Pancreas (tissue), 10 donors: ENCODE measurements at regions not wholly inside any gene's neighbourhood (a gene's known extent, or its start where the extent isn't known, plus 50 kb on each side); places are given as distances from the start of the nearest gene placed in this dataset.
A peak's percentile ranks its signal among the peaks of the same experiment; 100 is the strongest.

Experiments used
- ATAC-seq, 4 donors: fragments of 200-7000 bp; cut with Tn5 transposase; one replicate each; pipeline versions ENCODE4 v1.8.0 to v1.9.1; 2020; ENCODE audit warnings: mild to moderate bottlenecking in 4 of 4, moderate library complexity in 4 of 4
- DNase-seq, 6 donors: peaks; one replicate each; pipeline ENCODE4 v3.0.0-alpha.2; 2020
- FAIRE-seq: peaks from 2 replicates; lab custom pipeline; 2012; peaks lifted over from hg19 to GRCh38; lab: Jason Lieb, UNC
- H3K27ac ChIP-seq, 4 donors: fragments of 200-600 bp; sonication (generic); 1 replicate in 3 of 4; 2 replicates in 1 of 4; pipeline versions ENCODE4 v1.5.0 to v1.8.0; 2020
- H3K27me3 ChIP-seq, 4 donors: fragments of 200-600 bp; one replicate each; pipeline ENCODE4 v1.8.0; 2021
- H3K36me3 ChIP-seq, 3 donors: fragments of 200-600 bp; sonication (generic) in 1 of 3; one replicate each; pipeline versions ENCODE4 v1.5.0 to v1.8.0; 2020 to 2021
- H3K4me1 ChIP-seq, 3 donors: fragments of 200-600 bp; one replicate each; pipeline ENCODE4 v1.8.0; 2021
- H3K4me3 ChIP-seq, 4 donors: fragments of 200-600 bp; sonication (generic) in 2 of 4; one replicate each; pipeline versions ENCODE4 v1.5.0 to v1.8.0; 2020 to 2021
- H3K9me3 ChIP-seq, 4 donors: fragments of 200-600 bp; one replicate each; pipeline ENCODE4 v1.8.0; 2021
- WGBS, 2 donors: extraction: QIAGEN DNeasy Blood & Tissue Kit; methylation state at CpG; one replicate each; pipeline ENCODE4 v1.1.7; 2013; 5-methylcytosine and 5-hydroxymethylcytosine counted together
- intact Hi-C, 3 donors: fragments of 100-400 bp; cut with DNase I; formaldehyde crosslinking; loops; one replicate each; pipeline versions ENCODE4 v1.11.1 to v1.14.2; 2022
- TF ChIP-seq, protein P1 (sequence below), 4 donors: fragments of 200-600 bp; sonication (generic) in 3 of 4; IDR thresholded peaks; one replicate each; pipeline versions ENCODE4 v1.5.0 to v1.8.0; 2021; ENCODE audit warnings: antibody characterized with exemption in 4 of 4
- donor health status: healthy with polysubstance abuse.
- donor health status: DM: no; HTN: no; CAD: no; lungs with moderate emphysema.
- donor health status: DM: no; HTN: no; CAD: no.
- donor health status: control.
- donor health status: control.
- donor health status: Bipolar disorder and iron deficiency.
- donor health status: DM: yes; HTN: yes; CAD: no.
- donor health status: DM: no; HTN: no; CAD: no.
- donor health status: DM: no; HTN: no; CAD: no.
- donor health status: DM: yes; HTN: yes; CAD: no.

DNA sequence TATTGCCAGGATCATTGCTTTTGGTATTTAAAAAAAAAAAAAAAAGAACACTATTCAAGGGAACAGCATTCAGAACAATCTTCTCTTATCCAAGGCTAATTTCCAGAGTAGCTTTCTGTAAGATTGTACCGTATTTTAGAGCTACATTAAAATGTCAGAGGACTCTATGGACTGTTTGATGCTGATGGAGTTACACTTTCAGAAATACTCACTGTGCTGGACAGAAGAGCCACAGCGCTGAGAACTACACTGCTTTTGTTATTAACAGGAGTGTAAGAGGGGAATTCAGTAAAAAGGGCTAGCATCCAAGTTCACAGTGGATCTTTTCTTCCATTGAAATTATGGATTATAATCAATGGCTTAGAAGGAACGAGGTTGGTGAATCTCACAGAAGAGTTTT is 247.7 kb downstream of the AHR start:
- no peak for FAIRE-seq
- no peaks in the 10 kb centered on the region for H3K27me3 ChIP-seq
- H3K27ac ChIP-seq: peak overlapping the region in 2 of 4 donors; percentile 35 to 50
- no peak overlapping the region for H3K4me3 ChIP-seq
- H3K9me3 ChIP-seq: no peaks in the 10 kb centered on the region
- peak in 3 of 4 donors; percentile 43 to 65 (median 47) for ATAC-seq
- DNase-seq: no peak
- H3K4me1 ChIP-seq: peaks cover 10 to 17% (median 11%) of the 10 kb centered on the region in 3 donors
- TF ChIP-seq, protein P1, sequence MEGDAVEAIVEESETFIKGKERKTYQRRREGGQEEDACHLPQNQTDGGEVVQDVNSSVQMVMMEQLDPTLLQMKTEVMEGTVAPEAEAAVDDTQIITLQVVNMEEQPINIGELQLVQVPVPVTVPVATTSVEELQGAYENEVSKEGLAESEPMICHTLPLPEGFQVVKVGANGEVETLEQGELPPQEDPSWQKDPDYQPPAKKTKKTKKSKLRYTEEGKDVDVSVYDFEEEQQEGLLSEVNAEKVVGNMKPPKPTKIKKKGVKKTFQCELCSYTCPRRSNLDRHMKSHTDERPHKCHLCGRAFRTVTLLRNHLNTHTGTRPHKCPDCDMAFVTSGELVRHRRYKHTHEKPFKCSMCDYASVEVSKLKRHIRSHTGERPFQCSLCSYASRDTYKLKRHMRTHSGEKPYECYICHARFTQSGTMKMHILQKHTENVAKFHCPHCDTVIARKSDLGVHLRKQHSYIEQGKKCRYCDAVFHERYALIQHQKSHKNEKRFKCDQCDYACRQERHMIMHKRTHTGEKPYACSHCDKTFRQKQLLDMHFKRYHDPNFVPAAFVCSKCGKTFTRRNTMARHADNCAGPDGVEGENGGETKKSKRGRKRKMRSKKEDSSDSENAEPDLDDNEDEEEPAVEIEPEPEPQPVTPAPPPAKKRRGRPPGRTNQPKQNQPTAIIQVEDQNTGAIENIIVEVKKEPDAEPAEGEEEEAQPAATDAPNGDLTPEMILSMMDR (IDR thresholded peaks at IDR 0.05): no peak
- WGBS, 2 donors: 36 to 41% methylated on average over 3 of the region's 3 CpGs
- intact Hi-C loops: no loop called here
- no peaks in the 10 kb centered on the region for H3K36me3 ChIP-seq

DNA sequence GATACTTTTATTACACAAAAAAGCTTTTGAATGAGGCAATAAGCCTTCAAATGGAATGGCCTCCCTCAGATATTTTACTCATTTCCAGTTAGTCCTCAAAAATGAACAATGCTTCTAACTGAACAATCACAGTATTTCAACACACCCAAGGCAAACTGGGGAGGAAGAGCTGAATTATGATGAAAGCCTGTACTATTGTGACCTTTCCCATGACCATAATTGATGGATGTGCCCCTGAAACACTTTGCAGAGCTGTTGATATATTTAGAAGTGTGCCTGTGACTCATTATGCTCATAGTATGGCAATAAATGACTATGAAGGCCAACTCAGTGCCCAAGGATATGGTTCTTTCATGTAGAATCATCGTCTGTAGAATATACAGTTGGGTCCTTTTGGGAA is 248.1 kb downstream of the AHR start:
- Histone ChIP-seq H3K9me3 (no peaks in the 10 kb centered on the region), H3K4me3 (no peak overlapping the region), H3K36me3 (no peaks in the 10 kb centered on the region), H3K27ac (peak overlapping the region in 2 of 4 donors; percentile 35 to 50), H3K4me1 (peaks cover 10 to 17% (median 11%) of the 10 kb centered on the region in 3 donors), H3K27me3 (no peaks in the 10 kb centered on the region)
- 75 to 77% methylated on average over 1 of the region's 1 CpG for WGBS, 2 donors
- FAIRE-seq: no peak
- DNase-seq: no peak
- TF ChIP-seq, protein P1 (IDR thresholded peaks at IDR 0.05): no peak
- ATAC-seq: peak in 3 of 4 donors; percentile 61 to 80 (median 62)
- intact Hi-C loops: no loop called here

DNA sequence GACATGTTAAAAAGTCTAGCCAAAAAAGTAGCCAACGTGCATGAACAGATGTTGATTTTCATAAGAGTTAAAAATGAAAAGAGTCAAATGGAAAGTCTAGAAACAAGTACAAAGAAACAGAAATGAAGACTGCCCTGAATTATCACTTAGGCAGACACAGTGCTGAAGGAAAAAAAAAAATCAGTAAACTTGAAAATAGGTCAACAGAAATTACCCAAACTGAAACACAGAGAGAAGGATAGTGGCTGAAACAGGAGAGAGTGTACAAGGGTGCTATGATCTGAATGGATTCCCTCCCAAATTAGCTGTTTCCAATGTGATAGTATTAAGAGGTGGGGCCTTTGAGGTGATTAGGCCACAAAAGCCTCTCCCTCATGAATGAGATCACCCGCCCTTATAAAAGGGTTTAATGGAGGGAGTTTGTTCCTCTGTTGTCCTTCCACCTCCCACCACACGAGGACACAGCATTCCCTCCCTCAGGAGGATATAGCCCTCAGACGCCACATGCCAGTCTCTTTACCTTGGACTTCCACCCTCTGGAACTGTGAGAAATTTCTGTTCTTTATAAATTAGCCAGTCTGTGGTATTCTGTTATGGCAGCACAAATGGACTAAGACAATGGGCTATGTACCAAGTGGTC is 249.7 kb downstream of the AHR start:
- Histone ChIP-seq H3K4me1 (peaks cover 10 to 17% (median 11%) of the 10 kb centered on the region in 3 donors), H3K4me3 (no peak overlapping the region), H3K36me3 (no peaks in the 10 kb centered on the region), H3K9me3 (no peaks in the 10 kb centered on the region), H3K27ac (no peak overlapping the region), H3K27me3 (no peaks in the 10 kb centered on the region)
- DNase-seq (no peak), FAIRE-seq (no peak), ATAC-seq (no peak)
- intact Hi-C loops: no loop called here
- TF ChIP-seq, protein P1 (IDR thresholded peaks at IDR 0.05): no peak
- WGBS, 2 donors: 88 to 92% methylated on average over 4 of the region's 4 CpGs

DNA sequence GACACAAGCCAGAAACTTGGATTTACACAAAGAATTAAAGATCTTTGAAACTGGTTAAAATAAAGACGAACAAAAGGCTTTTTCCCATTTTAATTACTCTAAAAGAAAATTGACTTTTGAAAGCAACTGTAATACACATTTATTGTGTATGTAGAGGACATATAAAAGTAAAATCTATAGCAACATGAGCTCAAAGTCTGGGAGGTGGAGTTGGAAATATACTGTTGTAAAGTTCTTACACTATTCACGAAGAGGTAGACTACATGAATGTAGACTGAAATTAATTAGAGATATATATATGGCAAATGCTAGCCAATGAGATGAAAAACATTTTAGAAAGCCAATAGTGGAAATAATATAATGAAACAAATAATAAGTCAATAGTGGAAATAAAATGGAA is 251.0 kb downstream of the AHR start:
- ATAC-seq (no peak), FAIRE-seq (peak; percentile 90), DNase-seq (no peak)
- 72 to 73% methylated on average over 2 of the region's 2 CpGs for WGBS, 2 donors
- no peaks in the 10 kb centered on the region for H3K9me3 ChIP-seq
- no peak overlapping the region for H3K27ac ChIP-seq
- H3K4me1 ChIP-seq: peaks cover 10 to 17% (median 11%) of the 10 kb centered on the region in 3 donors
- TF ChIP-seq, protein P1 (IDR thresholded peaks at IDR 0.05): no peak
- no peaks in the 10 kb centered on the region for H3K36me3 ChIP-seq
- H3K27me3 ChIP-seq: no peaks in the 10 kb centered on the region
- intact Hi-C loops: no loop called here
- no peak overlapping the region for H3K4me3 ChIP-seq

DNA sequence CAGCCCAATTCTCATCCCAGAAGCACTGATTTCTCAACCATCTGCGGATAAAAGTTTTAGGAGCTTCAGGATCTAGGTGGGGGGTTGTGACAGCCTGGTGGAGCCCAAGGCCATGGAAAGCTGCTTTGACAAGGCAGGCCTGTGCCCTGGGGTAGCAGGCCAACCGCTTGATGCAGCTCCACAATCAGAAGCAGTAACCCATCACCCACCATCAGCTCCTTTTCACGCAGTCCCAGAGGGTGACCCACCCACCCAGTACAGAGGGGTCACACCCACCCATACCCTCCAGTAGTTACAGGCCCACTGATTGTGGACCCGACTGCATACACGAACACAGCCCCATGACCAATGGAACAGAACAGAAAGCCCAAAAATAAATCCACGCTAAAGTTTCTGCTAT is 253.9 kb downstream of the AHR start:
- intact Hi-C loops: no loop called here
- no peak for FAIRE-seq
- TF ChIP-seq, protein P1 (IDR thresholded peaks at IDR 0.05): no peak

More for the DNA sequence above, 253.9 kb downstream of the AHR start:
- no peak for ATAC-seq
- 94 to 97% methylated on average over 6 of the region's 6 CpGs for WGBS, 2 donors
- no peaks in the 10 kb centered on the region for H3K9me3 ChIP-seq
- no peaks in the 10 kb centered on the region for H3K4me1 ChIP-seq
- DNase-seq: no peak
- no peak overlapping the region for H3K4me3 ChIP-seq
- H3K36me3 ChIP-seq: no peaks in the 10 kb centered on the region
- H3K27ac ChIP-seq: no peak overlapping the region
- no peaks in the 10 kb centered on the region for H3K27me3 ChIP-seq
